ENCODE measurements at regions not wholly inside any gene's neighbourhood (a gene's known extent, or its start where the extent isn't known, plus 50 kb on each side); places are given as distances from the start of the nearest gene placed in this dataset.

DNA sequence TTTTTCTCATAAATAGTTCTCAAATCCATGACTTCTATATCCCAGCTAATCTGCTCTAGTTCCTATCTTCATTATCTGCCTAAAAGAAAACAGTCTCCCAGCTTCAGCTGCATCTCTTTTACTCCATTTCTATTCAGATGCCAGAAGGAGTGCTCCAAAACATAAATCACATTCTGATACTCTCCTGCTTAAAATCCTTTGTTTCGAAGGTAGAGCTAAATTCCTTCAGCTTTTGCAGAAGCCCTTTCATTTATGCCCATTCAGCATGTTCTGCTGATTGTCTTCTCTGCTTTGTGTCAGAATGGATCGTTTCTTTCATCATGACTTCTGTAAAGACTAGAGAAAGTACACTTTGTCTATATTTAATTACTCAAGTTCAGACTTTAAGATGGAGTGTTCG is 440.1 kb upstream of the SMIM31 start:
- TF ChIP-seq, protein P1, sequence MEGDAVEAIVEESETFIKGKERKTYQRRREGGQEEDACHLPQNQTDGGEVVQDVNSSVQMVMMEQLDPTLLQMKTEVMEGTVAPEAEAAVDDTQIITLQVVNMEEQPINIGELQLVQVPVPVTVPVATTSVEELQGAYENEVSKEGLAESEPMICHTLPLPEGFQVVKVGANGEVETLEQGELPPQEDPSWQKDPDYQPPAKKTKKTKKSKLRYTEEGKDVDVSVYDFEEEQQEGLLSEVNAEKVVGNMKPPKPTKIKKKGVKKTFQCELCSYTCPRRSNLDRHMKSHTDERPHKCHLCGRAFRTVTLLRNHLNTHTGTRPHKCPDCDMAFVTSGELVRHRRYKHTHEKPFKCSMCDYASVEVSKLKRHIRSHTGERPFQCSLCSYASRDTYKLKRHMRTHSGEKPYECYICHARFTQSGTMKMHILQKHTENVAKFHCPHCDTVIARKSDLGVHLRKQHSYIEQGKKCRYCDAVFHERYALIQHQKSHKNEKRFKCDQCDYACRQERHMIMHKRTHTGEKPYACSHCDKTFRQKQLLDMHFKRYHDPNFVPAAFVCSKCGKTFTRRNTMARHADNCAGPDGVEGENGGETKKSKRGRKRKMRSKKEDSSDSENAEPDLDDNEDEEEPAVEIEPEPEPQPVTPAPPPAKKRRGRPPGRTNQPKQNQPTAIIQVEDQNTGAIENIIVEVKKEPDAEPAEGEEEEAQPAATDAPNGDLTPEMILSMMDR (IDR thresholded peaks at IDR 0.05; ENCODE audit: unreplicated experiment): no peak
- Mint-ChIP-seq H3K27me3 (ENCODE audit: insufficient read depth, unreplicated experiment) (no peaks in the 10 kb centered on the region), H3K4me1 (ENCODE audit: insufficient read depth, unreplicated experiment) (no peaks in the 10 kb centered on the region), H3K4me3 (ENCODE audit: unreplicated experiment) (no peak overlapping the region), H3K27ac (ENCODE audit: low read depth, unreplicated experiment) (no peak overlapping the region), H3K36me3 (ENCODE audit: insufficient read depth, unreplicated experiment) (no peaks in the 10 kb centered on the region), H3K9me3 (ENCODE audit: unreplicated experiment) (no peaks in the 10 kb centered on the region)
- intact Hi-C loops (cut with micrococcal nuclease): loop anchor here (10.0 kb wide), 1 partner anchor 311 kb away; no protein-coding TSS in a partner anchor
- BruUV-seq (replicated peaks): no TSS peak
- ChIA-PET CTCF (interaction anchor here (0.6 to 1.6 kb wide), 5 partner anchors 97 to 454 kb away, joined by 3 to 7 read pairs (median 4); no protein-coding TSS in a partner anchor), POLR2A (no interaction called here)
- DNase-seq (ENCODE audit: unreplicated experiment): no peak

DNA sequence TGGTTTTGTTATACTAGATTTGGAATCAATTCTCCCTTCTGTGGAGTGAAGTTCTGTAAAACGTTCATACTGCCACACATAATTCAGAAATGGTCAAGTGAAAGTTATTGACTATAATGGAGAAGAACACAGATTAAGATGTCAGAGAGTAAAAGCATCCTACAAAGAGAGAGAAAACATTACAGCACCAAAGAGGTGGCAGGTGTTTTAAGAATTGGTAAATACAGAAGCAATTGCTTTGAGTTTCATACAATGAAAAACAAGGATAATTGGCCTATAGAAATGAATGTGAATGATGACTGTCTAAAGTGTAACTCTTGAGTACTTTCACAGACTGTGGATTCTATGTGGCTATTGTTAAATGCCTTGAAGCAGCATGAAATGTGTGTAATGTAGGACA is 435.6 kb upstream of the SMIM31 start:
- ChIA-PET POLR2A (no interaction called here), CTCF (interaction anchor here (0.6 kb wide), 1 partner anchor 307 kb away, joined by 3 read pairs; no protein-coding TSS in a partner anchor)
- intact Hi-C loops (cut with micrococcal nuclease): loop anchor here (10.0 kb wide), 1 partner anchor 306 kb away; no protein-coding TSS in a partner anchor
- Mint-ChIP-seq H3K4me1 (ENCODE audit: insufficient read depth, unreplicated experiment) (no peaks in the 10 kb centered on the region), H3K27ac (ENCODE audit: low read depth, unreplicated experiment) (no peak overlapping the region), H3K27me3 (ENCODE audit: insufficient read depth, unreplicated experiment) (no peaks in the 10 kb centered on the region), H3K9me3 (ENCODE audit: unreplicated experiment) (no peaks in the 10 kb centered on the region), H3K4me3 (ENCODE audit: unreplicated experiment) (no peak overlapping the region), H3K36me3 (ENCODE audit: insufficient read depth, unreplicated experiment) (no peaks in the 10 kb centered on the region)
- no peak for DNase-seq (ENCODE audit: unreplicated experiment)
- no TSS peak for BruUV-seq (replicated peaks)
- TF ChIP-seq, protein P1 (IDR thresholded peaks at IDR 0.05; ENCODE audit: unreplicated experiment): no peak

DNA sequence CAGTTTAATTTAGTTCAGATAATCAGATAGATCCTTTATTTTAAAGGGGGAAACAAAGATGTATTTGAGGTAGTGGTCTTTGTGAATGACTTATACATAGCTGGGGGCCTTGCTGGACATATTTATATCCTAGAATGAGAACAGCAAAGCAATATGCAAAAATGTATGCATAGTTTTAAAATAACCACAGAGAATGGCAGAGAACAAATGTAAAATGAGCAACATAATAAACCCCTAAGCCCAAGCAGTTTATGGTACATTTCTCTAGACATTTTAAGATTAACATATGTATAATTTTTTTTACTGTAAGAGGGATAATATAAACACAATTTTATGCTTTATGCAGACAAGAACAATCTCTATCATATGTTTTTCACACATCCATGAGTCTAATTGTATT is 434.2 kb upstream of the SMIM31 start:
- DNase-seq (ENCODE audit: unreplicated experiment): no peak
- no peak overlapping the region for H3K27ac Mint-ChIP-seq (ENCODE audit: low read depth, unreplicated experiment)
- H3K36me3 Mint-ChIP-seq (ENCODE audit: insufficient read depth, unreplicated experiment): no peaks in the 10 kb centered on the region
- ChIA-PET CTCF (no interaction called here), POLR2A (no interaction called here)
- no TSS peak for BruUV-seq (replicated peaks)
- H3K9me3 Mint-ChIP-seq (ENCODE audit: unreplicated experiment): no peaks in the 10 kb centered on the region
- TF ChIP-seq, protein P1 (IDR thresholded peaks at IDR 0.05; ENCODE audit: unreplicated experiment): no peak
- intact Hi-C loops (cut with micrococcal nuclease): loop anchor here (10.0 kb wide), 1 partner anchor 305 kb away; no protein-coding TSS in a partner anchor
- no peak overlapping the region for H3K4me3 Mint-ChIP-seq (ENCODE audit: unreplicated experiment)
- H3K27me3 Mint-ChIP-seq (ENCODE audit: insufficient read depth, unreplicated experiment): no peaks in the 10 kb centered on the region
- no peaks in the 10 kb centered on the region for H3K4me1 Mint-ChIP-seq (ENCODE audit: insufficient read depth, unreplicated experiment)

DNA sequence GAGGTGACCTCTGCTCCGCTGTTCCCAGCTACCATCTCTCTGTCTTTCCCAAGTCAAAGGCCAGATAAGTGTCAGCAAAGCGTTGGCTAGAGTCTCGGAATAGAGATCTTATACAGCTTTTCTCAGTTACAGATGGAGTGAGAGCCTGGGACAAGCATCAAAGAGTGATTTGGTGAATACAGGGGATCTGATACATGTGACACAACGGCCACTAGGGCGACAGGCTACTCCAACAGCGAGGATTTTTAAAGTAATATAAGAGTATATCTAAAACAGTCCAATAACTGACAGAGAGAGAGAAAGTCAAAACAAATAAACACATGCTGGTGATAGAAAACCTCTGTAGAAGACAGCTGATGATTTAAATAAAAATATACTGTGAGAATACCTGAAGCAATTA is 433.1 kb upstream of the SMIM31 start:
- Mint-ChIP-seq H3K4me3 (ENCODE audit: unreplicated experiment) (no peak overlapping the region), H3K36me3 (ENCODE audit: insufficient read depth, unreplicated experiment) (no peaks in the 10 kb centered on the region), H3K4me1 (ENCODE audit: insufficient read depth, unreplicated experiment) (no peaks in the 10 kb centered on the region), H3K9me3 (ENCODE audit: unreplicated experiment) (no peaks in the 10 kb centered on the region), H3K27ac (ENCODE audit: low read depth, unreplicated experiment) (no peak overlapping the region), H3K27me3 (ENCODE audit: insufficient read depth, unreplicated experiment) (no peaks in the 10 kb centered on the region)
- no TSS peak for BruUV-seq (replicated peaks)
- intact Hi-C loops (cut with micrococcal nuclease): no loop called here
- TF ChIP-seq, protein P1 (IDR thresholded peaks at IDR 0.05; ENCODE audit: unreplicated experiment): no peak
- ChIA-PET CTCF (interaction anchor here (0.7 kb wide), 1 partner anchor 9 kb away, joined by 3 read pairs; no protein-coding TSS in a partner anchor), POLR2A (no interaction called here)
- no peak for DNase-seq (ENCODE audit: unreplicated experiment)

Data from MCF 10A (cell line).